SK-N-MC (cell line): ENCODE measurements at regions not wholly inside any gene's neighbourhood (a gene's known extent, or its start where the extent isn't known, plus 50 kb on each side); places are given as distances from the start of the nearest gene placed in this dataset.

Experiments used
- FOXP2 ChIP-seq: optimal IDR thresholded peaks from 2 replicates; pipeline ENCODE3; 2011; ENCODE audit warnings: mild to moderate bottlenecking, moderate library complexity; ENCODE audit not compliant: insufficient read depth; ENCODE audit errors: extremely low read length, control extremely low read depth
- POLR2AphosphoS5 ChIP-seq: IDR thresholded peaks from 2 replicates; pipeline ENCODE4 v1.6.1; 2012; ENCODE audit warnings: mild to moderate bottlenecking, low read depth, low read length, borderline replicate concordance

- no peak for TF ChIP-seq POLR2AphosphoS5
- TF ChIP-seq FOXP2, result no peak
These were observed 226.8 kb downstream of the KLHL4 start for GRCh38 chrX:87744391-87744790.
